ENCODE measurements at regions not wholly inside any gene's neighbourhood (a gene's known extent, or its start where the extent isn't known, plus 50 kb on each side); places are given as distances from the start of the nearest gene placed in this dataset.
A peak's percentile ranks its signal among the peaks of the same experiment; 100 is the strongest.

DNA sequence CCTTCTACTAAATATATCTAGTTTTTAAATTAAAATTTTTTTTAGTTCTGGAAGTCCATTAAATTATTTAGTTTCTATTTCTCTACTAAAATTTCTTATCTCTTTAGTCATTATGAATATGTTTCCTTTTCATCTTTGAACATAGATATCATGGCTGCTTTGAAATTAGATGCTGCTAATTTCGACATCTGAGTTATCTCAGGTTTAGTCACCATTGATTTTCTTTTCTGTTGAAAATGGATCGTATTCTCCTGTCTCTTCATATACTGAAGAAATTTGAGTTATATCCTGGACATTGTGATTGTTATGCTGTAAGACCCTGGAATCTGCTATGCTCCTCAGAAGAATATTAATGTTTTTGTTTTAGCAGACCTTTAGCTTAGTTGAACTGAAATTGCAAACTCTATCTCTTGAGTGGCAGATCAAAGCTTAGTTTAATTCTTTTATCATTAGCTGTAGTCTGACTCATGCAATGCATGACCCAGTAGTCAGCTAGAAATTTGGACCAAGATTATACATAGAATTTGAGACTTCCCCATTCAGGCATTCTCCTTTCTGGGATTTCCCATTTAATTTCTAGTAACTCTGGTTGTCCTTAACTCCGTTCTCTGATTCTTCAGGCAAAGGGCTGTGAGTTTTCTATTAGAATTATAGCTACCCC, 439.8 kb upstream of the IL12A start:
- no peak for DNase-seq

DNA sequence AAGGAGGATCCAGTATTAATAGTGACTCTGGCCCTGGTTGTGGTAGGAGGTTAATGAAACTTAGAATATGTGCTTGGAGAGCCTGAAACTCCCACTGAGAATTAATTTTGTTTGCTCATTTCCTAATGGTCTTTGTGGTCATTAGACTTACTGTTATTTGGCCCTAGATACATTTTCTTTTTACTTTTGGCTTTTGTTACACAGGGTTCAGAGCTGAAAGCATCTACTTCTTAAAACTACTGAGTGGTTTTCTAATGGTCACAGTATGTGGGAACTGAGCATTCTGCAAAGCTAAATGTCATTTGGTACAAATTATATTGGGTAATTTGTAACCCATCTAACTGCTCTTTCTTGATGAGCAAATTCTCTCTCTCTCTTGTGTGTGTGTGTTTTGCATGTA, 433.4 kb upstream of the IL12A start:
- no peak for DNase-seq

DNA sequence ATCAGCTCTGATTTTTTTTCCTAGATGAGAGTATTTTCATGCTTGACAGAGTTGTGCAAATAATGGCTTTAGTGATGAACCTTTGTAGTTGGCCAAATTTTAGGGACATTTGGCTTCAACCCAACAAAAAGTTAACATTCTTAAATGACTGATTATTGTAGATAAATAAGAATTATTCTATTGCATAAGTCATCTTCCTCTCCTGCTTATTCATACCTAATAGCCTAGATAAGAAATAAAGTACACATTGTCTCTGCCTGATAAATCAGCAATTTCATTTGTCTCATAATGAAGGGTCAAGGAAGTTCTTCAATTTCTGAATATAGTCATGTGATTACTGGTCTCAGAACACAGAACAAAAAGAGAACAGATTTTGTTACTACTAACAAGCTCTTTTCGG, 428.9 kb upstream of the IL12A start:
- no peak for DNase-seq

DNA sequence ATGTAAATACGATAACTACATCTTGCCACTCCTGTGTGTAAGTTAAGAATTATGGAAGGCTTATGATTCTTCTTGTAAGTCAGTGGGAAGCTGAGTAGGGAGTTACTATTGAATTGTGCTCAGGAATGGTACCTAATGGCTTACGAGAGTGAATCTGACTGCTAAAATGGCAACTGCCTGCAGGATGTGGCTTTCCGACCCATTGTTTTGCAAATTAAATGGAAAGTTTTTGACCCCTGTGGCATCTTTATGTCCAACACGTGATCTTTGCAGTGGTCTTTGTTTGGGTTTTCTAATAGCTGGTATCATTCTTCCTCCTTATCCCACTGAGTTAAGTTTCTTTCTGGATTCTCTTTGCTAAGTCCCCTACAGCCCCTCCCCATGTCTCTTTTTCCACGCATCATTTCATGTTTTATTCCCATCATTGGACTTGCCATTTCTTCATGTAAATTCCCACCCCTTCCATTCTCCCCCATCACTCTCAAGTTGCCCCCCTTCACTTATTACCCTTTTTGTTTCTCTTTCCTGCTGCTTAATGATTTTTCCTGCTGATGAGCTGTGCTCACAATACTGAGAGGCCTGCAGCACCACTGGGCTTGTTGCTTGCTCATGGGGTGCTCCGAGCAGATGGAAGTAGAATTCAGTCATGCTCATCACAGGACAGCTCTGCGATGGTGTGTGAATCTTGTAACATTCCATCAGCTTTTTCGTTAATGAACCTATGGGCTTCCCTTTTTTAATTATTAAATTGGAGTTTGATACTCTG, 428.2 kb upstream of the IL12A start:
- DNase-seq, result no peak

DNA sequence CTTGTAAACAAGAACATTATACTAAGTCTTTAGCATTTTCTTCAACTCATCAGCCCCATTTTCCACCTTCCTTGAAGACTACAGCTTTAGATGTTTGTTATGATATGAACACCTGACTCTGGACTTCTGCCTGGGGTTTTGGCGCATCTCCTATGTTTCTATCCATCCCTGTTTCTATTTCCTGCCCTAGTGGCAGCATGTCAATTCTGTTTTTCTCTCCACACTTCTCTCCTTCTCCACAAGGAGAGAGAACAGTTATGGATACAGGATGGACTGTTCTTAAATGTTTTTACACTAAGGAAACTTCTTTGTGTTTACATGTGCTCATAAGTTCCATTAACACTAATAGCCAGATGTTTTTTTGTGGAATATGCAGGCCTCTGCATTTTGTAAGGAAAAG, 423.3 kb upstream of the IL12A start:
- no peak for DNase-seq

DNA sequence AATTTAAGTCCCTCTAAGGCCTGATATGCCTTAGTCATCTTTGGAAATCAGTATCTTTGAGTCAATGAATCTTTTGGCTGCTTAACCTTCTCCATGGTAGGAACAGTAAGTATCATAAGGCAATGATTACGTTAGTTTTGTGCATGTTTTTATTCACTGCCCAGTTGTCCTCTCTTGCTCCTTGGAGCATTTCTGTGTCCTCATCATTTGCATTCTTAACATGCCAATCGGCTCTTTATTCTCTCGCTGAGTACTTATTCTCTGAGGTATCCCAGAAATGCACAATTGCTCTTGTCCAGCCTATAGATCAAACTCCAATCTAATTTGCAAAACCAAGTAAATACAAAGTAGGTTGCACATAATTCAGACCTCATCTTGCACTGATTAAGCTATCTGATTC, 405.0 kb upstream of the IL12A start:
- DNase-seq, result no peak

DNA sequence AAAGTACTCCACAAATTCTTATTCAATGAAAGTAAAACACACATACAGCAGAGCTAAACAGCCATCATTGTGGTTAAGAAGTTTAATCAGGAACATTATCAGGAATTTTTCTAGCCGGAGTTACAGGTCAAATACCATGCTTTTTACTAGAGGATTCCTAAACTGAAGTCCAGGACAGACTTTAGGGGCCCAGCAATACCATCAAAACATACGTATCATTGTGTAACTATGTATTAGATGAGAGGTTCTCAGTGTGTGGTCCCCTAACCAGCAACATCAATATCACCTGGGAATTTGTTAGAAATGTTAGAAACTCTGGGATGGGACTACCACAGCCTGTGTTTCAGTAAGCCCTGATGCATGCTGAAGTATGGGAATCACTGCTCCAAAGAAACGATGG, 404.2 kb upstream of the IL12A start:
- DNase-seq, result no peak

DNA sequence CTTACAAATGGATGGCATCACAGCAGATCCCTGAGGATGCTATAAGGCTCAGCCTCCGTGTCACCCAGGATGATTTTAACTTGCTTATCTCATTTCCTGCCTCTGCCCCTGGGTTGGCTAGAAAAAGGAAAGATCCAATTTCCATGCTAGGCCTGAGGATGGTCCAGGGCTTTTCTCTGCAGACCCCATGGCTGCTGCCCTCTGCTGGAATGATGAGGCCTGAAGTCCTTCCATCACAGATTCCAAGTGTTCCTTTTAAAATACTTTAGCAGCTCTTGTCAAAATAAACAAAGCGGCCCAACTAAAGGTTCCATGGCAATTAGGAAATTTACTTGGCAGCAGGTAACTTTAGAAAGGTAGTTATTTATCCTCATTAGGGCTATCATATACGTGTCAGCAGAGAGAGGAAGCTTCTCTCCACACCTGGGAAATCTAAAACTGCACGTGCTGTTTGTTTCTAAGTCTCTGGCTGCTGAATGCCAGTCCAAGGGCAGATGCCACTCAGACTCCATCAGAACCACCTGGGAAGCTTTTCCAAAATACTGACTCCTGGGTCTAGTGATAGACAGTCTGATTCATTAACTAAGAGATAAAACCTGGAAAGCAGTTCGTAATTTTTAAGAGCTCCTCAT, 401.9 kb upstream of the IL12A start:
- no peak for DNase-seq

DNA sequence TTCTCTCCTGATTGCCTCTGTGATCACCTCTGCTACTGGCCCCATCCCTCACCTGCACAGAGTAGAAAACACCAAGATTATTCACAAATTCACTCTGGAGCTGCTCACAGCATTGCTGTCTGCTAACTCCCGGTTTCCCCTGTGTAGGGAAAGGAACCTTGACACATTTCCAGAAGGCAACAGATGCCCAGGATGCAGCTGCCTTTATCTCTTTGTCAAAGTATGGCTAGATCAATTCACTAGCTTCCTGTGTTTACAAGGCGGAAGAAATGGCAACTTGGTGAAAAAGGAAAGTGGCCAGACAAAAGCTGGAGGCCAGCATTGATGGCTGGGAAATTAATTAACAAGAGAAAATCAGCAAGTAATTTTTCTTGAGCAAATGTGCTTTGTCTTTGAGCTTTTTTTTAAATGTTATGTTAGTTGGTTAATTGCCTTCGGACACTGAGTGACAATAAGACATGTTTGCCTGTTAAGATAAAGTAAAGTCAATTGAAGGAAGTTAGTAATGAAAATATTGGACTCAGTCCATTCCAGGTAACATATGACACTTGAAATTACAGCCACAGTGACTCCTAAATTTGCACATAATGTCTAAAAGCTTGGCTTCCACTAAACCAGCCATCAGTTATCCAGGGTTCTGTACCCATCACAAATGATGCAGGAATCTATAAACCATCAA, 394.6 kb upstream of the IL12A start:
- DNase-seq, result peak; percentile 5

DNA sequence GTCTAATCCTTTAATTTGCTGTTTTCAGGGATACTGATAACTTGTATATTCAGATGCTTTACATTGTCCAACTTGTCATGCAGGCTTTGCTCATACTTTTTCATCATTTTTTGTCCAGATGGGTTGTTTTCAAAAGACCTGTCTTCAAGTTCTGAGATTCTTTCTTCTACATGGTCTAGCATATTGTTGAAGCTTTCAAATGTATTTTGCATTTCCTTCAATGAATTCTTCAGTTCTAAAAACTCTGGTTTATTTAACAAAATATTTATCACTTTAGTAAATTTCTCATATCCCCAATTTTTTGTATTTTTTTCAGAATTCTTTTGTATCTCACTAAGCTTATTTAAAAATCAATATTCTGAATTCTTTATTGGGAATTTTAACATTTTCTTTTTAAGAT, 388.3 kb upstream of the IL12A start:
- DNase-seq, result no peak

DNA sequence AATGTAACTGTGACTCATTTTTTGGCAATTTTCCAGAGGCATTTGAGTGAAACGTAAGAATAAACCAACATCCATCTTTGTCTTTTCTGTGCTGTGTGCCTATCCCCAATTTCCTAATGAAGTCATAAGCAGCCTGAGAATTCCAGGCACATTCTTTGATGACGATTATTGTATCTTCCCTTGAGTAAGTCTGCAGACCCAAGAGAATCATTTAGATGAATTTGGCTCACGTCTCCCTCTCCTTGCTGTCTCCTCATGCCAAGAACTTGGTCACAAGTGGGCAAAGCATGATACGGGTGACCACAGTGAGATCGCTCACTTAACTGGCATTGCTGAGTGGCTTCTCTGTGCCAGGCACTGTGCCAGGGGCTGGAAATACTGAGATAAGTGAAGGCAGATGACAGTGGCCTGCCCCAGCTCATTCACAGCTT, 384.5 kb upstream of the IL12A start:
- DNase-seq, result no peak

DNA sequence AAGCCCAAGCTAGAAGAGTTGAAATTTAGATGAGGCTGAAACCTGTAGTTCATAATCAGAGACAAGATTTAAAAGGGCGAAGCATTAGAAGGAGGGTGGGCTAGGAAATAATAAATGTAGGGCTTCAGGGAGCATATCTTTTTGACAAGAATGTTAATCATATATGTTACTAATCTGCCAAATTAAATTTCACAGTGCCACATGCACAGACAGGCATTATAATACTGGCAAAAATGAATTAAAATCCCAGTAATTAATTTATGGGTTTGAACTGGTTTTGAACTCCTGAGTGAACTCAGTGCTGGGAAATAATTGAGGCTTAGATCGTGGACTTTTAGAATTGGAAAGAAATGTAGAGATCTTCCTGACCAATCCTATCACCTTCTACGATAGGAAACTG, 383.5 kb upstream of the IL12A start:
- DNase-seq, result no peak

DNA sequence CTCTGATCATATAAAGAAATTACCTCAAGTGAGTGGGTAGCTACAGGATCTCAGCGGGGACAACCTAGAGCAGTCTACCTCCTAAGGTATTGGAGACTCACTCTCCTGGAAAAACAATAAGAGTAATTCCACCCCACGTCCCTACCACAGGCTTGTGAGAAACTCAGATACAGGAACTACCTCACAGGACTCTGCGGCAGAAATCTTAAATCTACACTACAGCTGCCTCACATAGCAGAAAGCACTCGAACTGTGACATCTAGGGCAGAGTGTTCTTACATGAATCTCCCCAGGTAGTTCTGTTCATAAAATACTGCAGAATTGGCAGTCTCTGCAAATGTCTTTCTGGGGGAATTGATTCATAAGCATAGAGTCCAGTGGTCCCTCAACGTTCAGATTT, 382.9 kb upstream of the IL12A start:
- no peak for DNase-seq

DNA sequence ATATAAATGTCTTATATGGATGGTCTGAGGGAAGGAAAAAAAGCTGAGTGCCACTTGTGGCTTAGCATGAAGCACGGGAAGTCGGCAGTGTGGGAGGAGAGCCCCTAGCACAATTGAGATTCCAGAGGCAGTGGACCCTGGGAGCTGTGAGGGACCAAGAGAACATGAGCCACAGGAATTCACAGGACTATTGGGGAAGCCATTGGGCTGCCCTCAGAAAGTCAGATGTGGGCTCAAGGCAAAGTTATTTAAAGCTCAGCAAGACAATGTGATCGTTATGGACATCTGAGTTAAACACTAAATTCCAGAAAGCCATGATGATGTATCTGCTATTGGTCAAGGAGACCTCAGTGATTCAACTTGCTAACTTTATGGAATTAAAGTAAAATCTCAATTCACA, 380.8 kb upstream of the IL12A start:
- no peak for DNase-seq

DNA sequence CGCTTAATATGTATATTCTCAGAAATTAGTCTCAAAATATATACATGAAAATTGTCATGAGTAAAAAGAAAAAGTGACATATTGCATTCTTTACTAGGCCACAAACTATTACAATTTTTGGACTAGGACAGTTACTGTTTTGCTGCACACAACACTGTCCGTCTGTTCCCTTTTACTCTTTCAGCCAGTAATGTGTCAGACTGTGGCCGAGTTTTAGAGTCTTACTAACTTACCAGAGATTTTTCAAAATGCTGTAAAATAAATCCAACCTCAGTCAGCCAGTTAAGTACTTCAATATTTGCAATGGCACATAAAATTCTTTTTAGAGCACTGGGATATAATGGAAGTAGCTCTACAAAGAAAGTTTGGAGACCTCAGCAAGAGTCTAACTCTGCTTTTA, 380.3 kb upstream of the IL12A start:
- DNase-seq, result no peak

DNA sequence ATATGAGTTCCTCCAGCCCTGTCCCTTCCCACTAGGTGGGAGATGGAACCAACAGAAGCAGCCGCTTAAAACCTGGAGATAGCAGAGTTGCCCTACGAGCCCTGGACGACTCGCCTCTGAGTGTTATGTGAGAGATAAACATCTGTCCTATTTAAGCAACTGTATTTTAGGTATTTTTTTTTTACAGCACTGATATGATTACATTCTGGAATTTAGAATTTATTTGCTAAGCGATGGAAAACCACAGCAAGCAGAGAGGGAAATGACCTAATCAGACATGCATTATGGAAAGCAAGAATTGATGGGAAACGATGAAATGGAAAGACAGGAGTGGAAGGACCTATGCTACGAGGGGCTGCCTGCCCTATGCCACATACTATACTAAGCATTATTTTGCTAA, 379.0 kb upstream of the IL12A start:
- DNase-seq, result no peak

DNA sequence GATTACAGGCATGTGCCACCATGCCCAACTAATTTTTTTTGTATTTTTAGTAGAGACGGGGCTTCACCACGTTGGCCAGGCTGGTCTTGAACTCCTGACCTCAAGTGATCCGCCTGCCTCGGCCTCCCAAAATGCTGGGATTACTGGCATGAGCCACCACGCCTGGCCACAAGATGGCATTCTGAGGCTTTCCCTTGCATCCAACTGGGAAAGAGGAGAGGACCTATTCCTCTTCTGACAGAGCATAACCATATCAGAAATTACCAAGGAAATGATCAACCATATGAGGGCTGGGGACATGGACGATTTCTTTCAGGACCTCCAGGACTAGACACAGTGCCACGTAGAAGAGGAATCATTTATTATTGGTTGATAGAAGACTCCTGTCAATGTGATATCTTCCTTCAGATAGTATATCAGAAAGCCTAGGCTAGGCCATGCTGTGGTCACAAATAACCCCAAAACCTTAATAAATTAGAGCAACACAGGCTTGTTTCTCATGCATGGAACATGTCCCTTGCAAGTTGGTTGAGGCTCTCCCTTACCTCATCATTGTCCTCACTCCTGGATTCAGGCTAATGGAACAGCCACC, 372.3 kb upstream of the IL12A start:
- DNase-seq, result no peak

DNA sequence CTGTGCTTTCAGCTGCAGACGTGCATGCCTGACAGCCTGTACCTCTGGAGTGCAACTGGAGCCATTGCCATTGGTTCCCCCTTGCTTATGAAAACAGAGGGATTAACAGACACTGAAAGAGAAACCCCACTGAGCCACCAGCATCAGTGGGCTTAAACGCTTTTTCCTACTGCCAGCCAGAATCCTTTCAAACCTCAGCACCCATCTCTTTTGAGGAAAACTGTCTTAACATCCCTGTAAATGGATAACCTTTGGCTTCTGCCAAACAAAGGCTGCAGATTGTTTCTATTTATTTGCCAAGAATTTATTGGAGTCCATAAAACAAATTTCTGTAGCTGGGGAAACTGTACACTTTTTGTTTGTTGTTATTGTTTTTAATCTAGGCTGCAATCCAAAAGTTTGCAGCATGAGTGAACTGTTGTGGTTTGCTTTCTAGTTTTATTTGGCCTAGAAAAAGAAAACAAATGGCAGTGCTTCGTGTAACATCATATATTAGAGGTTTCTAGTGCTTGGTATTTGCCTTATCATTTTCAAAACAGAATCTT, 369.2 kb upstream of the IL12A start:
- no peak for DNase-seq

DNA sequence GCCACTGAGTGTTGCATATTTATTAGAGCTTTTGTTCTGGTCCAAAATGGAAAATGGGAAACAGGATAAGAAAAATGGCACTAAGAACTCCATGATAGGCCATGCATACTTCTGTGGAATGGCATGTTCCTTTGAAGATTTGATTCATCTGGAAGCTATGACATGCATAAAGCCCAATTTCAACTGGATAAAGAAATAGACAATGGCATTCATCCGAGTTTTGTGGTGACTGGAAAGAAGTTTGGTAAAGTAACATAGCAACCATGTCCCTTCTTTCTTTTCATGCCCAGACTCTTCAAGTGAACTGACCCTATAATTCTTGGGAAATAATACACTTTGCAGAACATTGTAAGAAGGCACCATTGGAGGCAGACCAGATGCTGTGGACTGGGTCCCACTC, 368.4 kb upstream of the IL12A start:
- no peak for DNase-seq

DNA sequence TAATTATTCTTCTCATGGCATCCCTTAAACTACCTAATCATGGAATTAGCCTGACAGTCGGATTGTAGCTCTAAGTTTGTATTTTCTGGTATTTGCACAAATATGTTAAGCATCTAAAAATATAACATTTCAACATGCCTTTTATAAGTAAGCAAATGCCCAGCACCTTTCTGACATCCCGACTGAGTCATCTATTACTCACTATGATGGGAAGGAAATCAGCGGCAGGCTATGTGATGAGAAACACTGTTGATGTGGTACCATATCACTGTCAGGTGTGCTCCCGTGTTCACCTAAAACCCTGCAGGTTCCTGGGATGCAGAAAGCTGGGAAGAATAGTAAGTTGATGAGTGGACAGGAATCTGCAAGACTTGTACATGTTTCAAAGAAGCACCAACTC, 367.8 kb upstream of the IL12A start:
- no peak for DNase-seq

DNA sequence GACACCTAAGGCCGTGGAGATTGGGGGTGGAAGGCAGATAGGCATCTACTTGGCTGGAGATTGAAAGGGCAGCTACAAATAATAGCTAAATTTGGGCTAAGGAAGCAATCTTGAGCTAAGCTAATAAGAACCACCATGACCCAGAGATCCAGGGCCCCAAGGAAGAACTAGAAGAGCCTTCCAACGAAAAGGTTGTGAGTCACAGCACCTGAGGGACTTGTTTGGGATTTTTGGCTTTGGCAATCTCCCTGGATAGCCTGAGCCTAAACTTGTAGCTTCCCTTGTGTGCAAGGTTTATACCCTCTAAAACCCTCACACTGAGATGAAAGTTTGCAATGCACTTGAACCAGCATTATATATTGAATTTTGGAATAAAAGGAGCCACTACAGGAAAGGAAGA, 364.0 kb upstream of the IL12A start:
- no peak for DNase-seq

DNA sequence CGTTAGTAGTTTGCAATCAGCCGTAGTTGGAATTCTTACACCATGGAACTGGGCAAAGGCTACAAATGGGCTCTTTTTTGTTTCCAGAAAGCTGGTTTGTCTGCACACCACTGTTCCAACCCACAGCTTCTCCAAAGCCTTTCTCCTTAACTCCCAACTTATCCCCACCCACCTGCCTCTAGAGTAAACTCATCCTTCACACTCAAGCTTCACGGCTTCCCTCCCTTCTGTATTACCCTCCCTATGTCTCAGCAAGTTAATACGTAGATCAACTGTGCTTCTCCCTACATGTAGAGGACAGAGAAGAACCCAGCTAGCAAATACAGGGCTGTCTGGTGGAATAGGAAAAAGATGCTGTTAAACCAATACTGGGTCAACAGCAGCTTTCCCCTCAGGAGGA, 363.0 kb upstream of the IL12A start:
- no peak for DNase-seq

DNA sequence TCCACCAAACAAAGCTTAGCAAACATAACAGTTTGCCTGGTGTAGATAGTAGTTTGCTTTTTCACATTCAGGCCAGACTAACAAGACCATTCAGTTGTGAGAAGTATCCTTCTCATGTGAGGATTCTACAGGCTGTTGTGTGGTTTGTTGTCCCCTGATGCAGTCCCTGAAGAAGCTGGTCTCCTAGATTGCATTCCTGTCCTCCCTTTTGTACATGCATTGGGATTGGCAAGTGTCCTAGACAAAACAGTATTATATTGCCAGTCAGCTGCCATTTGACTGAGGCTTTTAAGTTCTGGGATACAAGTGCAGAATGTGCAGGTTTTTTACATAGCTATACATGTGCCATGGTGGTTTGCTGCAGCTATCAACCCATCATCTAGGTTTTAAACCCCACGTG, 362.0 kb upstream of the IL12A start:
- no peak for DNase-seq

Measured in skin of body (tissue), 1 donor.